AG08395 (cell line): ENCODE measurements at regions not wholly inside any gene's neighbourhood (a gene's known extent, or its start where the extent isn't known, plus 50 kb on each side); places are given as distances from the start of the nearest gene placed in this dataset.

ENCODE experiments used
- DNase-seq: peaks from one replicate; pipeline ENCODE4 v3.0.0; 2012; ENCODE audit warnings: mixed read lengths, low spot score

- DNase-seq: no peak
Measured at GRCh38 chr1:36607263-36607651, 124.5 kb upstream of the CSF3R start.

GRCh38 chr1:36606641-36607262 is 124.0 kb upstream of the CSF3R start:
- no peak for DNase-seq

- DNase-seq: no peak
Measured at GRCh38 chr1:36605942-36606640, 123.4 kb upstream of the CSF3R start.

- no peak for DNase-seq
Measured at GRCh38 chr1:36603461-36603860, 120.7 kb upstream of the CSF3R start.

GRCh38 chr1:36602184-36602583 is 119.5 kb upstream of the CSF3R start:
- DNase-seq: no peak

GRCh38 chr1:36599828-36600227 is 117.1 kb upstream of the CSF3R start:
- no peak for DNase-seq

GRCh38 chr1:36597514-36597913 is 114.8 kb upstream of the CSF3R start:
- no peak for DNase-seq

- no peak for DNase-seq
Measured at GRCh38 chr1:36595921-36596320, 113.2 kb upstream of the CSF3R start.

- no peak for DNase-seq
Measured at GRCh38 chr1:36595349-36595748, 112.6 kb upstream of the CSF3R start.

GRCh38 chr1:36594023-36594422 is 111.3 kb upstream of the CSF3R start:
- no peak for DNase-seq

- no peak for DNase-seq
Measured at GRCh38 chr1:36591278-36591677, 108.6 kb upstream of the CSF3R start.

GRCh38 chr1:36590771-36591170 is 108.1 kb upstream of the CSF3R start:
- DNase-seq: no peak

- DNase-seq: no peak
Measured at GRCh38 chr1:36590264-36590663, 107.6 kb upstream of the CSF3R start.

- DNase-seq: no peak
Measured at GRCh38 chr1:36588972-36589371, 106.3 kb upstream of the CSF3R start.

- DNase-seq: no peak
Measured at GRCh38 chr1:36585569-36586548, 103.1 kb upstream of the CSF3R start.

- no peak for DNase-seq
Measured at GRCh38 chr1:36584874-36585453, 102.3 kb upstream of the CSF3R start.

- no peak for DNase-seq
Measured at GRCh38 chr1:36583980-36584782, 101.5 kb upstream of the CSF3R start.

GRCh38 chr1:36583080-36583479 is 100.4 kb upstream of the CSF3R start:
- no peak for DNase-seq

GRCh38 chr1:36582066-36582755 is 99.5 kb upstream of the CSF3R start:
- no peak for DNase-seq

GRCh38 chr1:36580524-36580923 is 97.8 kb upstream of the CSF3R start:
- no peak for DNase-seq

- no peak for DNase-seq
Measured at GRCh38 chr1:36579039-36579438, 96.3 kb upstream of the CSF3R start.
